HG03045 (cell line): ENCODE measurements at regions not wholly inside any gene's neighbourhood (a gene's known extent, or its start where the extent isn't known, plus 50 kb on each side); places are given as distances from the start of the nearest gene placed in this dataset.

Experiments
- ATAC-seq: cut with Tn5 transposase; IDR thresholded peaks from one replicate; pipeline ENCODE4 v1.9.1; 2021; ENCODE audit warnings: mild to moderate bottlenecking, moderate library complexity; ENCODE audit not compliant: unreplicated experiment

DNA sequence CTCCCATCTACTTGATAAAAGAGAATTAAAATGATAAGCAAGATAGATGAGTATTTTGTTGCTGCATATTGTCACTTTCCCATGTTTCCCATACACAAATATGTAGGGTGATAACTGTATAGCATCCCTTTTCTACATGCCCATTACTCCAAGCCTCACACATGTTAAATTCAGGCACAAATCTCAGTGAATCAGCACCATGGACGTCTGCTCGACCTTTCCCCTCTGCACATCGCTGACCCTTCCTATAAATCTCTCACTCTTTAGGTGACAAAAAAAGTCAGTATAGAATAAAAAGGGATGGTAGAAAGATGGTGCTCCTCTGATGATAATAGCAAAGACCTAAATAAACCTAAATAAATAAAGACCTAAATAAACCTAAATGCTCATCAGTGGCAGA is 1097.7 kb upstream of the C9orf72 start:
- no peak for ATAC-seq

GRCh38 chr9:28678097-28678496 is 1104.8 kb upstream of the C9orf72 start:
- ATAC-seq, result no peak

GRCh38 chr9:28688172-28688571 is 1114.9 kb upstream of the C9orf72 start:
- no peak for ATAC-seq

- no peak for ATAC-seq
These were observed 1118.7 kb upstream of the C9orf72 start for GRCh38 chr9:28692012-28692411.

DNA sequence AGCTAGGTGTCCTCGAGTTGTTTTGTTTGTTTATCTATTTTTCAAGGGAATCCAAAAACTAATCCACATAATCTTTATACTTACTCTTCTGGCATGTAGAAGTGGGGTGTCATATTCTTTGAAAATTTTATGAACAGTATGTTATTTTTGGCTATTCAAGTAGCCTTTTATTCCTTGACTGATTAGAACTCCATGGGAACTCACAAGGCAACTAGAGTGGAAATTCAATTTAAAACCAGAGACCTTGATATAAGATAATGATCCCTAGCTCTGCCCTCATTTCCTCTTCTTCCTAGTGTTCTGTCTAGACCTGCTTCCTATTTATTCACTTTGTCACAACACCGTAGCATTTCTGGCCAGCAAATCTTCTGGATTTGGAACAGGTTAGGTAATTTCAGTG is 1123.7 kb upstream of the C9orf72 start:
- ATAC-seq, result no peak

DNA sequence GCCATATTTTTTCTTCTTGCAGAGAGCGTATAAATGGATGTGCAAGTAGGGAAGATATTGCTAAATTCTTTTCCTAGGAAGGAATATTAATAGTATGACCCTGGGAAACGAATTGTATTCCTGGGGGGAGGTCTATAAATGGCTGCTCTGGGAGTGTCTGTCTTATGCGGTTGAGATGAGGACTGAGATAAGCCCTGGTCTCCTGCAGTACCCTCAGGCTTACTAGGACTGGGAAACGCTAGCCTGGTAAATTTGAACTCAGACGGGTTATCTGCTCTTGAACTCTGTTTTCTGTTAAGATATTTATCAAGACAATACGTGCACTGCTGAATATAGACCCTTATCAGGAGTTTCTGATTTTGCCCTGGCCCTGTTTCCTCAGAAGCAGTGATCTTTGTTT is 1126.4 kb upstream of the C9orf72 start:
- ATAC-seq, result no peak

DNA sequence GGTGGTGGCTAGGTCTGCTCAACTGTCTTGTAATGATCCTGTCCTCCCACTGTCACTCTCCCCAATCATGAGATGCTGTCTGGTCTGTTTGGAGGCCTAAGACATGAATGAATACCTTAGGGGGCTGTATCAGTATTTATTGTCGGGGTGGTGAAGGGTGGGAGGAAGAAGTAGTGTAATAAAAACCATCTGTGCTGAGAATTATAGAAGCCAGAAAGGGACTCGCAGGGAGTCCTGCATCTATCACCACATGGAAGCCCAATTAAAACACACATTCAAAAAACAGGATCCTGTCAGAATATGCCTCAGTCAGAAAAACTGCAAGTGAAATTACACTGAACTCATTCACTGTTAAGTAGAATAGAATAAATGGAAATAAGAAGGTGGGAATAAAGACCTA is 1134.3 kb upstream of the C9orf72 start:
- ATAC-seq, result no peak

DNA sequence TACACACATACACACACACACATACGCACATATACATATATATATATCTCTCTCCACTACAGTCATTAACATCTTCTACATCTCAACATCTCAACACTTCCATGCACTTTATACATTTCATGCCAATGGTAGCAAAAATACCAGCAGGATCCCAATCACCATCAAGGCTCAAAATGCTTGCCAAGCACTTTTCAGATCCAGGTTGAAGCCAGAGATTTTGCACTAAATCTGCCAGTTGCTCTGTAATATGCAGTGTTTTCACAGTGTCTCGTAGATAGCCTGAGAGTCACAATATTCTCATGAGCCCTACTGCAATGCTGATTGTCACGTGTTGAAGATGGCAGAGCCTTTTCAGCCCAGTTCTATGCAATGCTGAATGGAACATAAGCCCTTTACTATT is 1140.9 kb upstream of the C9orf72 start:
- no peak for ATAC-seq

DNA sequence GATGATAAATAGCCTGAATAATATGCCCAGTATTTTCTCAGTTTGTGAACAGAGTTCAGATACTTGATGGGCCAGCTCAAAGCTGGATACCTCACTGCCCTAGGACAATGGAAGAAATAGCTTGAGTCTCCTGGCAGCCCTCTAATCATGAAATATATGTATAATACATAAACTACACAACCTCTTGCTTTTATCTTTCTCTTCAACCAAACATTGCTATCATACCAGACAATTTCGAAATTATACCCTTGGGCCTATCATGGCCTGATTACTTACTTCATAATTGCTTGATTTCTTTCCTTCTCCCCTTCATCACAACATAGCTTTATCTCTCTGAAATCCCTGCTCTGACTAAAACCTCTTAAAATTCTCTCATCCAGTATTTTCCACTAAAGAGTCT is 1144.9 kb upstream of the C9orf72 start:
- no peak for ATAC-seq

GRCh38 chr9:28720746-28721145 is 1147.5 kb upstream of the C9orf72 start:
- ATAC-seq, result no peak

DNA sequence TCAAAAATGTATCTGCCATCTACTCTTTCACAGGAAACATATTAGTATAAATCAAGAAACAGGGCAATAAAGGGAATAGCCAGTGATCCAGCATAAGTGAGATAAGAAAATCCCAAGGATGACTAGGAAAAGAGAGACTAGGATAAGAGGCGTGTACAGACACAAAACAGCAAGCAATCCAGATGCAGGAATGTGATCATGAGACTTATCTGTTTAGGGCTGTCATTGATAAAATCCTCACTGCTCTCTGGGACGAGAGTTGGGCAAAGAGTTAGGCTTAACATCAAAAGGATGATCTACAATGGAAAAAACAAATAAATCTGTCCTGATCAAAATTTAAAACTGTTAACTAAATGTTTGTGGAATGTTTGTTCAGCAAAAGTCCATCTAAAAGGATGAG is 1156.8 kb upstream of the C9orf72 start:
- no peak for ATAC-seq

DNA sequence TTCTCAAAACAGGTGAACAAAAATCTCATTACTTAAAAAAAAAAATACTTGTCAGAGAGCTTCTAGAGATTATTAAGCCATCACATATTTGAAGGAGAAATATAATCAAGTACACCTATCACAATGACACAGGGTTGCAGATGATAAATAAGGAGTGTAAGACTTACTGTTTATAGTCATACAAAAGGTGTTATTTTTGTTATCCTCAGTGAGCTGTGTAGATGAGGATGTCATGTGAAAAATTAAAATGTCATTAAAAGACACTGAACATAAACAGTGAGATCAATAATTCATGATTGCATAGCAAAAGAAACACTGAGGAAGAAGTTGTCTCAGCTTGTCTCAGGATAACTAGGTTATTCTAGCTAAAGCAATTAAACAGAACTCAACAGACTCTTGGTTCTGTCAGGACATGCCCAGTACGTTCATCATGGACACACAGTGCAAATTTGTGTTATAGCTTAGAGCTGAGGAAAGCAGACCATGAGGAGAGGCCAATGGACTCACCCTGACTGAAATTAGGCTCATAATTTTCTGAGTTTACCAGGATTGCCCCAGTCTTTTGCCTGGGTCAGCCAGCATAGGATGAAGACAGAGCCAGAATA is 1162.6 kb upstream of the C9orf72 start:
- no peak for ATAC-seq

DNA sequence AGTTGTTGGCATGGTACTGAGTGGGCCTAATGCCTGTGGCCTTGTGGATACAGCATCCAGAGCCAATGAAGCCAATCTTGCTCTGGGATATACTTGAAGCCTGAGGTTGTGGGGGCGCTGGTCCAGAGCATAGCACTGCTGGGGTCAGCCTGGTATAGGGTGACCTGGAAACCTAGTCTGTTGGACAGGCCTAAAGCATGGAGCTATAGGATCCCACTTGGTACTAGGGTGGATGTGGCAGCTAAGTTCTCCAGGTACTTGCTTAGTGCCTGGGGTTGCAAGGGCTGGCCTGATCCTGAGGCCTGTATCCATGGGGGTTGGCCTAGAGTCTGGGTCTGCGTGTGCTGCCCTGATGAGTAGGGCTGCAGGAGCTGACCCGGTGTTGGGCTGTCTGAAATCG is 1168.2 kb upstream of the C9orf72 start:
- ATAC-seq, result no peak

DNA sequence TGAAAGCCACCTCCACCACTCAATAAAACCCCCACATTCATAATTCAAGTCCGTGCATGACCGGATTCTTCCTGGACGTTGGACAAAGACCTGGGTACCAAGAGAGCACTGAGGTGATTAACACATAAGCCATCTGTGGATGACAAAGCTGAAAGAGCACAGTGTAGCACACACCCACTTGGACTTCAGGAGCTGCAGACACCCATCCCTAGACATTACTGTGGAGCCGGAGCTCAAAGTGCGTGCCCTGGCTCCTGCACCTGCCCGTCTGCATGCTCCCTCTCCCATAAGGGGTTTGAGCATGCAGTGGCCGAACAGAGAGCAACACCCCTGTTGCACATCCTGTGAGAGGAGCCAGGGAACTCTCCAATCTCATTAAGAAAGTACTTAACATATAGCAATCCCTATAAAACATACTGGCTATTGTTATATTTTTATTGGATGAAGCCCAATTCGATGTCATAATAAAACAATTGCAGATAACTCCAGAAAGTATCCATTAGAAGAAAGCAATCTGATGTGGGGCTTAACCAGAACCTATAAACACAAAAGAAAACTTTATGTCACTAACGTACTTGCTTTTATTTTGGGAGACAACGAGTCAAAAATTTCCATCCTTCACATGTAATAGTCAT is 1174.2 kb upstream of the C9orf72 start:
- no peak for ATAC-seq

- ATAC-seq, result no peak
These were observed 1176.9 kb upstream of the C9orf72 start for GRCh38 chr9:28750136-28750535.

DNA sequence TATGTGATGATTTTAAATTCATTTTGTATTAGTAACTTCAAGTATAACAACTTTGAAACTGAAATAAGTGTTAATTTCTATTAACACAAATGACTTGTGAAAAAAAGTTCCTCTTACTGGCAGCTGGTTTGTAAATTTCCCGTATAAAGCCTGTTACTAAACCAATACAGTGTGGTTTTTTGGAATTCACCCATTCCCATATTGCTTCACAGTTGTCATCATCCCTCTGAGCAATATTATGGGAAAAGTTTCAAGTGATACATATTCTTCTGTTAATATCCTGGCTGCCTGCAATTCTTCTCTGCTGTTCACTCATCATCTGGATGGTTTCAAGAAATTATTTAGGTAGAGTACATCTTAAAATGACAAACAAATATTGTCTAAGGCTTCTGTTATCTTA is 1185.1 kb upstream of the C9orf72 start:
- ATAC-seq, result no peak

DNA sequence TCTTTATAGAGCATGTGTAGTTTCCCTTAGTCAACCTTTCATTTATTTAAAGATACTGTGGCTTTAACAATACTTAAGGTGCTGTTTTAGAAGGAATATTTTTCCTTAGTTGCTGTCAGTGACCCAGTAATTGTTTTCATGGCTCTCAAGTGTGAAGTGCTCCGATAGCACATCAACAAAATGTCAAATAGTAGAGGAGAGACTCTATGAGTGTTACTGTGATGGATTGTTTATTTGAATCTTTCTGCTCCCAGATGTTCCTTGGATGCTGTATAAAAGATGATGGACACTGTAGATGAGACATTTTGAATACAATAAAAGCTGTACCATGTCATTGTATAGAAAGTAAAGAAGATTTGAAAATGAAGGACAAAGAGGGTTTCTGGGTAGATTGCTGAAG is 1185.7 kb upstream of the C9orf72 start:
- ATAC-seq, result no peak

- ATAC-seq, result no peak
These were observed 1188.9 kb upstream of the C9orf72 start for GRCh38 chr9:28762167-28762566.

DNA sequence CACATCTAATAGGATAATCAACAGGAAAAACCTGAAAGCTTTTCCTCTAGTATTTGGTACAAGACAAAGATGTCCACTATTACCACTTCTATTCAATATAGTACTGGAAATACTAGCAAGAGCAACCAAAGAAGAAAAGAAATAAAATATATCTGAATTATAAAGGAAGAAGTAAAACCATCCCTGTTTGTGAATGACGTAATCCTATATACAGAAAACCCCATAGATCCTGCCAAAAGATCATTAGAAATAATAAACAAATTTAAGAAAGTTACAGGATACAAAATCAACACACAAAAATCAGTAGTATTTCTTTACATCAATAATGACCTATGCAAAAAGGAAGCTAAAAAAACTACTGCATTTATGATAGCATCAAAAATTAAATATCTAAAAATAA is 1191.3 kb upstream of the C9orf72 start:
- no peak for ATAC-seq

DNA sequence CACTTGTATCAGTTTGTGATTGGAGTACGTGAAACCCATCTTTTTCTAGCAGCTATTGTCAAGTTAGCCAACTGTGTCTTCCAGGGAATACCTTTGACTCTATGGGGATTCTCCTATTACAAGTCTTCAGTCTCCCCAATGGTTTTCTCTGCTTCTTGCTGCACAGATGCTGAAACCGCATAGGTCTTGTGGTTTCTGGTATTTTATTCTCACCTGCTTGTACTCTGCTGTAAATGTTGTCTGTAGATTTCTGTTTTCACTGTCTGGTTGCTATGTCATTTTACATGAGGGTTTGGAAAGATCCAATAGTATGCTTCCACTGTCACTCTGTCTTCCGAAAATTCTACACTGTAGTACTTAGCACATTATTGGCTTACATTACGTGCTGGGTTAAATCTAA is 1196.9 kb upstream of the C9orf72 start:
- no peak for ATAC-seq

DNA sequence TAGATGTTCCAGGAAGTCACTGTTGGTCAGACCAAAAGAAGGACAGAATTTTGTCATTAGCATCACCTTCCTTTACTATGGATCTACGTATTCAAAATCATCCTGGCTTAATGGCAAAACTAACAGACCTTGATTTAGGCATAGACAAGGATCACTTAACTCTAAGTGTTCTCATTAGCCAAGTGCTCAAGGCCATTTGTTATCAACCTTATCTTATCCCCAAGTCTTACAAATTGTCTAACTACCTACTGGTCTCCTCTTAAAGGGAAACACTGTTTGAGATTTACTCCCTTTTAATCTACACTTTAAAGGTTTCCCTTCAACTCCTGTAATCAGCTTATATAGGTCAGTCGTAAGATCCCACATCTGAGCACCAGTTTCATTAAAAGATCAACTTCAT is 1197.5 kb upstream of the C9orf72 start:
- no peak for ATAC-seq

DNA sequence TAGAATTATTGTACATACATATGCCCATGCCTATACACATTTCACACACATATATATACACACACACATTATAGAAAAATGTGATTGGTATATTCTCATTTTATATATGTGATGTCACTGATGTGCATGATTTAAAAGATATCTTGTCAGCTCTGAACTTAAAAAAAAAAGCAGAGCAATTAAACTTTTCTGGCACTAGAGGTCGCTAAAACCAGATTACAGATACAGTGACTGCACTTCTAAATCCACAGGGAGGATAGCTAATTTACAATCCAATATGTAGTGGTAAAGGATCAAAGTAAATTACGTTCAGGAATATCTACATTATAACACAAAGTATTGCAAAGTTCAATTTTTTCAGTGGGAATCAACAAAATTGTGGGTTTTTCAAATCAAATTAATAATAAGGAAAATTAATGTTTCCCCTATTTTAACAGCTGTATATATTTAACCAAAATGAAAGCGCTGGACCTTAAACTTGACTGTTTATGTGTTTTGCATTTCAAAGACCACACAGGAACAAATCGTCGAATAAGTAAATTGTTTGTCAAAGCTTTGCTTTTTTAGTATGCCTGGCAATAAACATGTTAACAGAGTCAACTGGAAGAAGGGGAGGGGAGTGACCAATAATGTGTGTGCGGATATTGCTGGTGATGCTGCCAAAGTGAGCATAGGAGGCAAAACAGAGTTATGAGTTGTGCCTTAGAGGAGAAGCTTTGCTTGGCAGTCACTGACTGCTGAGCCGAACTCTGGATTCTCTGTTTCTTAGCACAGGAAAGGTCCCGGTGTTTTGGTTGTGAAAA is 1201.4 kb upstream of the C9orf72 start:
- ATAC-seq, result no peak
